ENCODE measurements at regions not wholly inside any gene's neighbourhood (a gene's known extent, or its start where the extent isn't known, plus 50 kb on each side); places are given as distances from the start of the nearest gene placed in this dataset.

DNA sequence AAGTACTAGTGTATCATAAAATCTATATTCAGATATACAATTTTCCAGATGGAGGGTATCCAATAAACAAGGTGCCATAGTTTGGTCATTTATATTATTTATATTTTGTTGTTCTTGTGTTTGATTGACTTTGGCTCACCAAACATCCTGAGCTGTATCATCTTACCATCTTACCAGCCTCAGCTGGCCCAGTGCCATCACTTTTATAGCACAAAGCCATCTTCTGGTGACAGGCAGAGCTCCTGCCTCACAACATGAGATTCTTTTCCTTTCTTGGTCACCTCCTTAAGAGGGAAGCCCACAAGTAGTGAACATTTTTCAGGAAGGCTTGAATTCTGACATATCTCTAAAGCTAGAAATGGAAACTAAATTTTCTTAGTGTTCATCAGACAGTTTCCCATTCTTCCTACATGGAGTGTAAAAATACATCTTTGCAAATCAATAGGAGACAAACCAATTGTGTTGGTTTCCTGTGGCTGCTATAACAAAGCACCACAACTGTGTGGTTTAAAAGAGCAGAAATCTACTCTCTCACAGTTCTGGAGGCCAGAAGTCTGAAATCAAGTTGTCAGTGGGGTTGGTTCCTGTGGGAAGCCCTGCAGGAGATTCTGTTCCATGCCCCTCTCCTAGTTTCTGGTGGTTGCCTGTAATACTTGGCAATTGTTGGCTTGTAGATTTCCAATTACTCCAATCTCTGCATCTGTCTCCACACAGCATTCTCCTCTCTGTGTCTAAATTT is 341.8 kb downstream of the MAN2A1 start:
- no peak for DNase-seq (ENCODE audit: low read depth)
- TF ChIP-seq CTCF (conservative IDR thresholded peaks at IDR 0.05; ENCODE audit: low read depth, low read length), result no peak
- H3K4me3 ChIP-seq (ENCODE audit: low read depth, low read length), result no peak overlapping the region

- no peak overlapping the region for H3K4me3 ChIP-seq (ENCODE audit: low read depth, low read length)
- no peak for DNase-seq (ENCODE audit: low read depth)
Measured at GRCh38 chr5:110032376-110032775, 342.6 kb downstream of the MAN2A1 start.

DNA sequence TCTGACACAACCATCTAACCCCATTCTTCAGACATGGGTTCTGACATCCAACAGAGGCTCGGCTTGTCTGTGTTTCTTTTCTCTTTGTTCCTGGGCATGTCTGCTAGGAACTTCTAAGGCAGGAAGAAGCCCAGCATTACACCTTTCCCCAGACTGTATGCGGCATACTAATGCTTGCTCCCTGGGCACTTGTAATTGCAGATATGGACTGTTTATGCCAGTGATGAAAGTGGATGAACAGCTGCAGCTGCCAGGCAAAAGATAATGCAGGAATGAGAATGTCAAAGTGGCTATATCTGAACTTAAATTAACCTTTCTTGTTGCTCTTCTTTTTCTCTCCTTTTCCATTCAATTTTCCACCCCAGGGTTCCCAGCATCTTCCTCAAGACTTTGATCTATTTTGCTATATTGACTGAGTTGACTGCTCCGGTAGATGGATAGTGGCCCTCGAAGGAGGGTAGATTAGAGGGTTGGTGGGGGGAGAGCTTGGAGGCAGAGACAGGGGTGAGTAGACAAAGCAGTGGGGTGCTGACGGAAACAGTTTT is 344.4 kb downstream of the MAN2A1 start:
- no peak for TF ChIP-seq CTCF (conservative IDR thresholded peaks at IDR 0.05; ENCODE audit: low read depth, low read length)
- no peak overlapping the region for H3K4me3 ChIP-seq (ENCODE audit: low read depth, low read length)
- DNase-seq (ENCODE audit: low read depth), result no peak

More at GRCh38 chr5:110032376-110032775, 342.6 kb downstream of the MAN2A1 start:
- TF ChIP-seq CTCF (conservative IDR thresholded peaks at IDR 0.05; ENCODE audit: low read depth, low read length), result no peak

DNA sequence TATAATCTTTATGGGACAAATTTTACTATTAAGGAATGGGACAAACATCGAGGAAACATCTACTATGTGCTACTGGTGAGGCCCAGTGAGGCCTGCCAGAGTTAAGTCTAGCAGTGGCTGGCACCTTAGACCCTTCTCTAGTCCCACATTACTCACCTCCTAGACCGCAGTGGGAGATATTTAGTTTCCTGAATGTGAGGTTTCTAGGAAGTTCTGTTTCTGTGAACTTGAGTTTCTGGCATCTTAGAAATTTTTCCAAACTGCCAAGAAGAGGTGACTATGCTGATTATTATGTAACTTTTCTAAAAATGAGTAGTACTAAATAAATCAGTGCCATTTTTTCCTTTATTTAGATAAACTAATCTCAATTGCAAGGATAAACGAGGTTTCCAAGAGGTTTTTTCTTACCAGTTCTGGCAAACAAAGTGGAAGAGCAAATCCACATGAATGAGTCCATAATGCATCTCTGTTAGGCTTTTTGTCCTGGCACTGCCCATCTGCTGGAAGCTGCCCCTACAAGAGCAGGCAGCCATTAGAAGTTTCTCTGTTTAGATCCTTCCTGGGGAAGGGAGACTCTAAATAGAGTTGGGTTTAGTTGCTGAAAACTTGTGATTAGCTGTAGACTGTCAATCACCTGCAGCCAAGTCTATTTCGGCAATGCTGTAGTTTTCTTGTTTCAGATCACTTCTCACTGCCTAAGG is 348.7 kb downstream of the MAN2A1 start:
- peak; percentile 47 for DNase-seq (ENCODE audit: low read depth)
- no peak for TF ChIP-seq CTCF (conservative IDR thresholded peaks at IDR 0.05; ENCODE audit: low read depth, low read length)
- no peak overlapping the region for H3K4me3 ChIP-seq (ENCODE audit: low read depth, low read length)

GRCh38 chr5:110040178-110040577 is 350.5 kb downstream of the MAN2A1 start:
- TF ChIP-seq CTCF (conservative IDR thresholded peaks at IDR 0.05; ENCODE audit: low read depth, low read length), result peak; percentile 48
- no peak overlapping the region for H3K4me3 ChIP-seq (ENCODE audit: low read depth, low read length)
- DNase-seq (ENCODE audit: low read depth), result peak; percentile 27

DNA sequence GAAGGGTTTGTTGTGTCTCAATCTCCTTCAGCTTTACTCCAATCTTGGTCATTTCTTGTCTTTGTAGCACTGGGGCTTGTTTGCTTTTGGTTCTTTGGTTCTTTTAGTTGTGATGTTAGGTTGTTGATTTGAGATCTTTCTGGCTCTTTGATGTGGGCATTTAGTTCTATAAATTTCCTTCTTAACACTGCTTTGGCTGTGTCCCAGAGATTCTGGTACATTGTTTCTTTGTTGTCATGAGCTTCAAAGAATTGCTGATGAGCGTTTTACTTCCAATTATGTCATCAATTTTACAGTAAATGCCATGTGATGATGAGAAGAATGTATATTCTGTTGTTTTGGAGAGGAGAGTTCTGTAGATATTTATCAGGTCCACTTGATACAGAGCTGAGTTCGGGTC is 353.3 kb downstream of the MAN2A1 start:
- DNase-seq (ENCODE audit: low read depth), result no peak
- no peak for TF ChIP-seq CTCF (conservative IDR thresholded peaks at IDR 0.05; ENCODE audit: low read depth, low read length)
- no peak overlapping the region for H3K4me3 ChIP-seq (ENCODE audit: low read depth, low read length)

Data from choroid plexus epithelial cell (primary cell).